Astrocyte (in vitro differentiated cells and primary cell): ENCODE measurements at regions not wholly inside any gene's neighbourhood (a gene's known extent, or its start where the extent isn't known, plus 50 kb on each side); places are given as distances from the start of the nearest gene placed in this dataset.

Experiments
- DNase-seq: peaks from one replicate; pipeline ENCODE4 v3.0.0-alpha.2; 2010; ENCODE audit warnings: low read depth
- FAIRE-seq: peaks from 2 replicates; lab custom pipeline; 2011; peaks lifted over from hg19 to GRCh38; lab: Jason Lieb, UNC
- H2AFZ ChIP-seq: 2 replicates; pipeline ENCODE4 v1.6.0; 2012; ENCODE audit warnings: low read depth, low read length, inconsistent platforms
- H3K27ac ChIP-seq: 2 replicates; pipeline ENCODE4 v1.5.1; 2011; ENCODE audit warnings: low read depth, low read length, inconsistent platforms
- H3K27me3 ChIP-seq: 2 replicates; pipeline ENCODE4 v1.6.0; 2011; ENCODE audit warnings: low read length, inconsistent platforms; ENCODE audit not compliant: insufficient read depth
- H3K36me3 ChIP-seq: 2 replicates; pipeline ENCODE4 v1.5.1; 2011; ENCODE audit warnings: low read length, inconsistent platforms; ENCODE audit not compliant: insufficient read depth
- H3K4me1 ChIP-seq: 2 replicates; pipeline ENCODE4 v1.5.1; 2011; ENCODE audit warnings: low read length, inconsistent platforms; ENCODE audit not compliant: insufficient read depth
- H3K4me2 ChIP-seq: 2 replicates; pipeline ENCODE4 v1.6.0; 2012; ENCODE audit warnings: low read length, inconsistent platforms
- H3K4me3 ChIP-seq: 2 replicates; pipeline ENCODE4 v1.5.1; 2011; ENCODE audit warnings: low read depth, mild to moderate bottlenecking, low read length, inconsistent platforms; ENCODE audit not compliant: insufficient read depth
- H3K79me2 ChIP-seq: 2 replicates; pipeline ENCODE4 v1.6.0; 2012; ENCODE audit warnings: mild to moderate bottlenecking, low read length, inconsistent platforms; ENCODE audit not compliant: insufficient read depth
- H3K9ac ChIP-seq: 2 replicates; pipeline ENCODE4 v1.6.0; 2012; ENCODE audit warnings: mild to moderate bottlenecking, low read length, inconsistent platforms
- H3K9me3 ChIP-seq: 2 replicates; pipeline ENCODE4 v1.5.1; 2012; ENCODE audit warnings: low read depth, mild to moderate bottlenecking, low read length, inconsistent platforms; ENCODE audit not compliant: insufficient read depth
- H4K20me1 ChIP-seq: 2 replicates; pipeline ENCODE4 v1.6.0; 2012; ENCODE audit warnings: low read length, inconsistent platforms; ENCODE audit not compliant: insufficient read depth
- H3K27ac Mint-ChIP-seq: one replicate; pipeline ENCODE4 v1.8.0; 2021; ENCODE audit warnings: mild to moderate bottlenecking, mixed read lengths; ENCODE audit not compliant: unreplicated experiment
- H3K27me3 Mint-ChIP-seq: one replicate; pipeline ENCODE4 v1.8.0; 2021; ENCODE audit warnings: low read depth, mixed read lengths; ENCODE audit not compliant: unreplicated experiment
- H3K36me3 Mint-ChIP-seq: one replicate; pipeline ENCODE4 v1.8.0; 2021; ENCODE audit warnings: low read depth, mixed read lengths; ENCODE audit not compliant: unreplicated experiment
- H3K4me1 Mint-ChIP-seq: one replicate; pipeline ENCODE4 v1.8.0; 2021; ENCODE audit warnings: low read depth, mixed read lengths; ENCODE audit not compliant: unreplicated experiment
- H3K4me3 Mint-ChIP-seq: one replicate; pipeline ENCODE4 v1.8.0; 2021; ENCODE audit warnings: mild to moderate bottlenecking, moderate library complexity, mixed read lengths; ENCODE audit not compliant: unreplicated experiment
- H3K9me3 Mint-ChIP-seq: one replicate; pipeline ENCODE4 v1.8.0; 2021; ENCODE audit warnings: mild to moderate bottlenecking, mixed read lengths; ENCODE audit not compliant: unreplicated experiment
- CTCF ChIP-seq: IDR thresholded peaks from 2 replicates; pipeline ENCODE4 v1.5.1; 2011; ENCODE audit warnings: low read depth, mild to moderate bottlenecking, inconsistent platforms, low read length, moderate library complexity; ENCODE audit not compliant: insufficient read depth
- EZH2 ChIP-seq: IDR thresholded peaks from 2 replicates; pipeline ENCODE4 v1.6.1; 2012; ENCODE audit warnings: mild to moderate bottlenecking, low read length, inconsistent platforms; ENCODE audit not compliant: insufficient read depth

- H3K27me3 ChIP-seq: no peaks in the 10 kb centered on the region
- H3K79me2 ChIP-seq: no peaks in the 10 kb centered on the region
- no peaks in the 10 kb centered on the region for H3K36me3 Mint-ChIP-seq
- H3K4me3 Mint-ChIP-seq: no peak overlapping the region
- TF ChIP-seq CTCF (no peak), EZH2 (no peak)
- no peaks in the 10 kb centered on the region for H3K9me3 ChIP-seq
- FAIRE-seq: no peak
- H3K4me3 ChIP-seq: no peak overlapping the region
- DNase-seq: no peak
- no peak overlapping the region for H2AFZ ChIP-seq
- H3K9ac ChIP-seq: no peak overlapping the region
- no peaks in the 10 kb centered on the region for H3K27me3 Mint-ChIP-seq
- no peaks in the 10 kb centered on the region for H3K4me1 Mint-ChIP-seq
- no peak overlapping the region for H3K27ac Mint-ChIP-seq
- H3K36me3 ChIP-seq: no peaks in the 10 kb centered on the region
- no peak overlapping the region for H3K4me2 ChIP-seq
- no peaks in the 10 kb centered on the region for H3K4me1 ChIP-seq
- H3K9me3 Mint-ChIP-seq: no peaks in the 10 kb centered on the region
- H4K20me1 ChIP-seq: no peaks in the 10 kb centered on the region
- H3K27ac ChIP-seq: no peak overlapping the region
Measured at GRCh38 chr12:118618695-118619094, 242.3 kb downstream of the SUDS3 start.

DNA sequence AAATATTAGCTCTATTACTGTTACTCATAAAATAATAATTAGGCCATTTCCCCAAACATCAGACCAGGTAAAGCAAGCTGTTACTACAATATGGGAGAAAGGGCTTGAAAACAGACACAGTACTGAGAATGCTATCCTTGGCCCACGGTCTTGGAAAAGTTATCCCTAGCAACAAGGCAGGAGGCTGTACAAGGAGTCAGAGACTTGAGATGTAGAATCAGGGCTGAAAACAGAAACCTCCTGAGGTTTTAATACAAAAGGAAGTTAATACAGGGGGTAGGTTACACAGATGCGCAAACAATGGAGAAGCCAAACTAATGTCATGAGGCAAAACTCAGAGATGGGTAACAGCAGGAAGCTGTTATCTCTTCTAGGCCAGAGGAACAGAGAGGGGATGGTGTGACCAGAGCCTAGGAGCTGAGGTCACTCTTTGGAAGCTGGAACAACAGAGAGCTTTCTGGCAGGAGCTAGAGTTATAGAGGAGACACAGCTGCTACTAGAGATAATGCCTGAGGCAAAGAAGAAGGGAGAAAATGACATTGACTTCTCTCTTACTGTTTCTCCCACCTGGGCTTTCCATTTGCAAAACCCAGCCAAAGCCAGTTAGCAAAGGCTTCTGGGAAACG is 248.8 kb downstream of the SUDS3 start:
- Mint-ChIP-seq H3K9me3 (peaks cover 2% of the 10 kb centered on the region), H3K27me3 (peaks cover 14% of the 10 kb centered on the region), H3K27ac (no peak overlapping the region), H3K4me1 (no peaks in the 10 kb centered on the region), H3K4me3 (no peak overlapping the region), H3K36me3 (no peaks in the 10 kb centered on the region)
- Histone ChIP-seq H3K4me1 (no peaks in the 10 kb centered on the region), H4K20me1 (no peaks in the 10 kb centered on the region), H3K4me3 (no peak overlapping the region), H3K36me3 (no peaks in the 10 kb centered on the region), H2AFZ (no peak overlapping the region), H3K27ac (no peak overlapping the region), H3K27me3 (no peaks in the 10 kb centered on the region), H3K79me2 (no peaks in the 10 kb centered on the region), H3K9me3 (no peaks in the 10 kb centered on the region), H3K9ac (no peak overlapping the region), H3K4me2 (no peak overlapping the region)
- TF ChIP-seq CTCF (no peak), EZH2 (no peak)
- DNase-seq (no peak), FAIRE-seq (no peak)

GRCh38 chr12:118633071-118633470 is 256.7 kb downstream of the SUDS3 start:
- TF ChIP-seq CTCF (no peak), EZH2 (no peak)
- H3K4me1 ChIP-seq: no peaks in the 10 kb centered on the region
- no peaks in the 10 kb centered on the region for H3K27me3 ChIP-seq
- FAIRE-seq: no peak
- no peak for DNase-seq
- H2AFZ ChIP-seq: no peak overlapping the region
- H3K27me3 Mint-ChIP-seq: peaks cover 3% of the 10 kb centered on the region
- H3K36me3 ChIP-seq: no peaks in the 10 kb centered on the region
- no peak overlapping the region for H3K9ac ChIP-seq
- H3K27ac Mint-ChIP-seq: no peak overlapping the region
- no peaks in the 10 kb centered on the region for H3K36me3 Mint-ChIP-seq
- no peaks in the 10 kb centered on the region for H3K9me3 Mint-ChIP-seq
- no peak overlapping the region for H3K4me2 ChIP-seq
- H4K20me1 ChIP-seq: no peaks in the 10 kb centered on the region
- H3K79me2 ChIP-seq: no peaks in the 10 kb centered on the region
- no peak overlapping the region for H3K4me3 Mint-ChIP-seq
- no peak overlapping the region for H3K4me3 ChIP-seq
- no peaks in the 10 kb centered on the region for H3K4me1 Mint-ChIP-seq
- no peak overlapping the region for H3K27ac ChIP-seq
- H3K9me3 ChIP-seq: no peaks in the 10 kb centered on the region
